ENCODE measurements at regions not wholly inside any gene's neighbourhood (a gene's known extent, or its start where the extent isn't known, plus 50 kb on each side); places are given as distances from the start of the nearest gene placed in this dataset.

- no peak for TF ChIP-seq REST (IDR thresholded peaks at IDR 0.05; ENCODE audit: low read depth)
- TF ChIP-seq RAD21 (IDR thresholded peaks at IDR 0.05; ENCODE audit: low read depth): no peak
- no peak for TF ChIP-seq TCF12 (IDR thresholded peaks at IDR 0.05; ENCODE audit: low read depth)
- no peak for TF ChIP-seq TEAD4 (IDR thresholded peaks at IDR 0.05)
- no peak for TF ChIP-seq CREB1 (IDR thresholded peaks at IDR 0.05; ENCODE audit: low read depth)
- TF ChIP-seq EGR1 (IDR thresholded peaks at IDR 0.05): no peak
- TF ChIP-seq MAX (IDR thresholded peaks at IDR 0.05): no peak
Observed at GRCh38 chr4:135269125-135269890, 1067.7 kb upstream of the PABPC4L start.
